ENCODE measurements at regions not wholly inside any gene's neighbourhood (a gene's known extent, or its start where the extent isn't known, plus 50 kb on each side); places are given as distances from the start of the nearest gene placed in this dataset.

- Histone ChIP-seq H3K27ac (ENCODE audit: low read depth in 2 of 2, low read length in 2 of 2) (no peak overlapping the region), H3K4me3 (ENCODE audit: low read length in 3 of 3) (no peak overlapping the region), H3K9me3 (ENCODE audit: control insufficient read depth in 2 of 3, insufficient read depth in 1 of 3, low read length in 3 of 3) (no peaks in the 10 kb centered on the region), H3K9ac (ENCODE audit: low read length in 3 of 3) (no peak overlapping the region), H3K4me1 (ENCODE audit: control insufficient read depth in 2 of 3, insufficient read depth in 2 of 3, low read depth in 1 of 3, low read length in 3 of 3) (no peaks in the 10 kb centered on the region), H3K36me3 (ENCODE audit: control insufficient read depth in 2 of 3, insufficient read depth in 3 of 3, low read length in 3 of 3) (no peaks in the 10 kb centered on the region), H3K27me3 (ENCODE audit: control insufficient read depth, insufficient read depth, low read length) (no peaks in the 10 kb centered on the region)
- DNase-seq, result no peak
- no peak for TF ChIP-seq CTCF (IDR thresholded peaks at IDR 0.05; ENCODE audit: borderline replicate concordance, extremely low read depth, insufficient read depth)
- intact Hi-C loops (cut with DNase I), result no loop called here
- FAIRE-seq, result no peak
Measured at GRCh38 chr4:59180161-59180560, 2020.0 kb upstream of the ADGRL3 start.

- Histone ChIP-seq H3K4me3 (ENCODE audit: low read length in 3 of 3) (no peak overlapping the region), H3K9me3 (ENCODE audit: control insufficient read depth in 2 of 3, insufficient read depth in 1 of 3, low read length in 3 of 3) (no peaks in the 10 kb centered on the region), H3K36me3 (ENCODE audit: control insufficient read depth in 2 of 3, insufficient read depth in 3 of 3, low read length in 3 of 3) (no peaks in the 10 kb centered on the region), H3K27me3 (ENCODE audit: control insufficient read depth, insufficient read depth, low read length) (no peaks in the 10 kb centered on the region), H3K27ac (ENCODE audit: low read depth in 2 of 2, low read length in 2 of 2) (no peak overlapping the region), H3K9ac (ENCODE audit: low read length in 3 of 3) (no peak overlapping the region), H3K4me1 (ENCODE audit: control insufficient read depth in 2 of 3, insufficient read depth in 2 of 3, low read depth in 1 of 3, low read length in 3 of 3) (no peaks in the 10 kb centered on the region)
- FAIRE-seq (no peak), DNase-seq (no peak)
- intact Hi-C loops (cut with DNase I), result no loop called here
- no peak for TF ChIP-seq CTCF (IDR thresholded peaks at IDR 0.05; ENCODE audit: borderline replicate concordance, extremely low read depth, insufficient read depth)
Measured at GRCh38 chr4:59180969-59181368, 2019.2 kb upstream of the ADGRL3 start.

GRCh38 chr4:59195839-59196238 is 2004.3 kb upstream of the ADGRL3 start:
- DNase-seq, result no peak
- no peak for TF ChIP-seq CTCF (IDR thresholded peaks at IDR 0.05; ENCODE audit: borderline replicate concordance, extremely low read depth, insufficient read depth)
- no peaks in the 10 kb centered on the region for H3K36me3 ChIP-seq (ENCODE audit: control insufficient read depth in 2 of 3, insufficient read depth in 3 of 3, low read length in 3 of 3)
- H3K27ac ChIP-seq (ENCODE audit: low read depth in 2 of 2, low read length in 2 of 2), result no peak overlapping the region
- no peak overlapping the region for H3K4me3 ChIP-seq (ENCODE audit: low read length in 3 of 3)
- intact Hi-C loops (cut with DNase I), result no loop called here
- H3K27me3 ChIP-seq (ENCODE audit: control insufficient read depth, insufficient read depth, low read length), result no peaks in the 10 kb centered on the region
- H3K9ac ChIP-seq (ENCODE audit: low read length in 3 of 3), result no peak overlapping the region
- H3K9me3 ChIP-seq (ENCODE audit: control insufficient read depth in 2 of 3, insufficient read depth in 1 of 3, low read length in 3 of 3), result no peaks in the 10 kb centered on the region
- FAIRE-seq, result no peak
- no peaks in the 10 kb centered on the region for H3K4me1 ChIP-seq (ENCODE audit: control insufficient read depth in 2 of 3, insufficient read depth in 2 of 3, low read depth in 1 of 3, low read length in 3 of 3)

- no peaks in the 10 kb centered on the region for H3K36me3 ChIP-seq (ENCODE audit: control insufficient read depth in 2 of 3, insufficient read depth in 3 of 3, low read length in 3 of 3)
- DNase-seq (no peak), FAIRE-seq (no peak)
- no peaks in the 10 kb centered on the region for H3K9me3 ChIP-seq (ENCODE audit: control insufficient read depth in 2 of 3, insufficient read depth in 1 of 3, low read length in 3 of 3)
- no peaks in the 10 kb centered on the region for H3K27me3 ChIP-seq (ENCODE audit: control insufficient read depth, insufficient read depth, low read length)
- H3K27ac ChIP-seq (ENCODE audit: low read depth in 2 of 2, low read length in 2 of 2), result no peak overlapping the region
- no peak overlapping the region for H3K9ac ChIP-seq (ENCODE audit: low read length in 3 of 3)
- TF ChIP-seq CTCF (IDR thresholded peaks at IDR 0.05; ENCODE audit: borderline replicate concordance, extremely low read depth, insufficient read depth), result no peak
- H3K4me3 ChIP-seq (ENCODE audit: low read length in 3 of 3), result no peak overlapping the region
- H3K4me1 ChIP-seq (ENCODE audit: control insufficient read depth in 2 of 3, insufficient read depth in 2 of 3, low read depth in 1 of 3, low read length in 3 of 3), result no peaks in the 10 kb centered on the region
- intact Hi-C loops (cut with DNase I), result no loop called here
Measured at GRCh38 chr4:59200992-59201391, 1999.1 kb upstream of the ADGRL3 start.
